Right lobe of liver (tissue), 4 donors: ENCODE measurements at regions not wholly inside any gene's neighbourhood (a gene's known extent, or its start where the extent isn't known, plus 50 kb on each side); places are given as distances from the start of the nearest gene placed in this dataset.

ENCODE experiments used
- CTCF ChIP-seq, 4 donors: fragments of 200-600 bp in 3 of 4; fragments of 450-650 bp in 1 of 4; IDR thresholded peaks; one replicate each; pipeline versions ENCODE4 v1.5.1 to v1.8.0; 2016 to 2022; ENCODE audit warnings: antibody characterized with exemption in 4 of 4, mild to moderate bottlenecking in 2 of 4
- POLR2A ChIP-seq: fragments of 450-650 bp; IDR thresholded peaks from one replicate; pipeline ENCODE4 v1.6.1; 2017; ENCODE audit warnings: antibody characterized with exemption, mild to moderate bottlenecking
- donor health status: DM: no; HTN: no; CAD: no.
- donor health status: DM: no; HTN: no; CAD: no.
- donor health status: DM: no; HTN: yes; CAD: no.

GRCh38 chr4:179307297-179308136 is 1865.3 kb upstream of the AGA start:
- peak; percentile 59 to 69 (median 66) for TF ChIP-seq CTCF (IDR thresholded peaks at IDR 0.05)
- TF ChIP-seq POLR2A, result no peak
